HG03521 (cell line): ENCODE measurements at regions not wholly inside any gene's neighbourhood (a gene's known extent, or its start where the extent isn't known, plus 50 kb on each side); places are given as distances from the start of the nearest gene placed in this dataset.

Source experiments
- ATAC-seq: cut with Tn5 transposase; IDR thresholded peaks from one replicate; pipeline ENCODE4 v1.9.1; 2021; ENCODE audit warnings: mild to moderate bottlenecking, moderate library complexity; ENCODE audit not compliant: unreplicated experiment

DNA sequence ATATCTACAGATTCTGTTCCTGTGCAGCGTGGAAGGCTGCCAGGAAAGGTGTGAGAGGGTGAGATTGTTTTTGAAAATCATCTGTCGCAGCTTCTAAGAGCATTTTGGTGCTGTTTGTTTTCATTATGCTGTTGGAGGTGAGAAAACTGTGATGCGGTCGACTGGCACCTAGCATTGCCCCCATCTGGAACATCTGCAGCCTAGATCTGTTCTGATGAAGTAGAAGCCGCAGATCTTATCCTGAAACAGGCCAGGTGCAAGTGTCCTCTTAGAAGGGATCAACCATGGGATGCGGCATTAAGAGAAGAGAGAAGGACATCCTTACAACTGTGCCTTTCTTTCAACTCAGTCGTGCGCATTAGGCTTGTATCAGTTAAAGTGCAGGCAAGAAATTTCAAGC, 167.3 kb downstream of the CDH26 start:
- ATAC-seq: no peak

DNA sequence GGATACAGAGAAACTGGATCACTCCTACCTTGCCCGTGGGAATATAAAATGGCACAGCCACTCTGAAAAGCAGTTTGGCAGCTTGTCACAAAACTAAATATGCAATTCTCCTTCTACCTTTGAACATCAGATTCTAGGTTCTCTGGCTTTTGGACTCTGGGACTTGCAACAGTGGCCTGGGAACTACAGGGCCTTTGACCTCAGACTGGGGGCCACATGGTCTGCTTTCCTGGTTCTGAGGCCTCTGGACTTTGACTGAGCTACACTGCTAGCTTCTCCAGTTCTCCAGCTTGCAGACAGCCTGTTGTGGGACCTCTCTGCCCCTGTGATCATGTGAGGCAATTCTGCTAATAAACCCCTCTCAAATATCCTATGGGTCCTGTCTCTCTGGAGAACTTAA, 168.8 kb downstream of the CDH26 start:
- ATAC-seq: no peak

DNA sequence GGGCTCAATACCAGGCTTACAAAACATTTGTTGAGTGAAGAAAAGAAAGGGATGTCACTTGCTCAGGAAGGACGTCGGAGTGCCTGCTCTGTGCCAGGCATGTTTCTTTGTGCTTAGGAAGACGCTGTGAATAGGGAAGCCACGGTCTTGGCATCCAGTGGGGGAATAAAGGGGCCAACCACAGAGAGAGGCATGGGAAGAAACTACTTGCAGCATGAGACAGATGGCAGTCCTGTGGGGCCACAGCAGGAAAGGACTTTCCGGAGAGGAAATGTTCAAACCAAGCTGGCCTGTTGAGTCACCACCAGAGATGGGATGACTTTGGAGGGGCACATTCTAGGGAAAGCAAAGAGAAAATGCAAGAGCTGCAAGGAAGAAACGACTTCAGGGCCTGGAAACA, 173.2 kb downstream of the CDH26 start:
- ATAC-seq: no peak

DNA sequence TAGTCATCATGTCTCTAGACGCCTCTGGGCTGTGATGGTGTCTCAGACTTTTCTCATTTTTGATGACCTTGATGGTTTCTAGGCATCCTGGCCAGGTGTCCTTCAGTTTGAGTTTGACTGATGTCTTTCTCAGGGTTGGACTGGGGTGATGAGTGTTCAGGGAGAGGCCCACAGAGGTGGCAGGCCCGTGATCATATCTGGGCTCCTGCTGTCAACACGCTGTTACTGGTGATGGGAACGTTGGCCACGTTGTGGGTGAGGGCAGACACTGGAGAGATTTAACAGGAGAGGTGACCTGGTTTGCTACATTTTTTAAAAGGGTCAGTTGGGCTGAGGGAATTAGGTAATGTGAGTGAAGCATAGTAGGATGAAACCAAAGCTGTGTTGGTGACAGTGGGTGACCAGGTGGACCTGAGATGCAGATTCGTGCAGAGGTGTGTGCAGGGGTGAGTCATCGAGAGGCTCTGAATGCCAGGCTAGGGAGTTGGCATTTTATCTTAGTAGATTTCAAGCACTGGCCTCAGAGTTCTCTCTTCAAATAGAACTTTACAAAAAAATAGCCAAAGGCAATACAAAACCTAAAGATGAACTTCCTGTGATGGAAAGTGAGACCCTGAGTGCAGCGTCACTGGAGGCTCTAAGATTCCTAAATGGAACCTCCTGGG, 174.1 kb downstream of the CDH26 start:
- ATAC-seq: no peak

DNA sequence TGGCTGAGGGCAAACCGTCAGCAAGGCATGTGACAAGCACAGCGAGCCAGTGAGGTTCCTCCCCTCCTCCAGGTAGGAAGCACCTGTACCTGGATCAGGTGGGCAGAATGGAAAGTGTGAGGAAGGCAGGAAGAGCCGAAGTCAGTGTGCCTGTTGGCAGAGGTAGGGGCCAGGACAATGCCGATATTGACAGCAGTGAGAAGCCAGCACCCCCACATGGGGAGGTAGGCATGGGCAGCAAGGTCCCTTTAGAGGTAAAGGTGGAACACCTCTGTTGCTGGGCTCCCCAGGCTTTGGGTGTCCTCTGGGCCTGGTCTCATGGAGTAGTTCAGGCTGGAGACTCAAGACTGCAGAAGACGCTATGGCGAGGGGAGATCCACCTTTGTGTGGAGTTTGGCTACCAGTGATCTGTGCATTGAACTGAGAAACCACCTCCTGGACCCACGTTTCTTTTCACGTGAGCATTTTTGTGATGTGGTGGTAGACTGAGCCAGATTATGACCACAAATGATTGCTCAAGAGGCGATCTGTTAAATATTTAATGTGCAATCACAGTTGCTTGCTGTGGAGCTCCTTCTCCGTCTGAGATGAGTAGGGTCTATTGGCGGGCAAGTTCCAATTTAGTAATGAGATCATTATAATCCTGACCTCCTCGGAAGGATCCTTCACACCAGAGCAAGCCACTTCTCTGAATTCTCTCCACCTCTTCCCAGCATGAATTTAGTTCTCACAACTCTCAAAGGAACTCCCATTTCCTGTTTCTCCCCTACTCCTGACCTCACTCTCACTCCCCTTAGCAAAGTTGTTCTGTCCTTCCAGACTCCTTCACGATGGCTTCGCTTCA, 174.8 kb downstream of the CDH26 start:
- no peak for ATAC-seq

DNA sequence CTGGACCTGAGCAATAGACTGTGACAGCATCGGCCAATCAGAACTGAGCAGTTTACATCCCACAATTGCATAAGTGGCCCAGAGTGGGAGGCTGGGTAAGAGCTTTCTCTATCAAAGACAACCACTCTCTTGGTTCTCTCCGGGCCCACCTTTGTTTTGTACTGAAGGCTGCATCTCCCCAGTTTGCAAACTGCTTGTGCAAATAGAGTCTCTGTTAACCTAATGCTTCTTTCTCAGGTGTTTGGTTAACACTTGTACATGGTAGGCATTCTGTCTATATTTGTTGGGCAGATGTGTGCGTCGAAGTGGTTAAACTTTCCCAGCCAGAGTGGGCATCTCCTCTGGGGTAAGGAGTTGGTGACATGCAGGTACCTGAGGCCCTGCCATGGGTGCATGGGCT, 177.1 kb downstream of the CDH26 start:
- ATAC-seq: no peak

DNA sequence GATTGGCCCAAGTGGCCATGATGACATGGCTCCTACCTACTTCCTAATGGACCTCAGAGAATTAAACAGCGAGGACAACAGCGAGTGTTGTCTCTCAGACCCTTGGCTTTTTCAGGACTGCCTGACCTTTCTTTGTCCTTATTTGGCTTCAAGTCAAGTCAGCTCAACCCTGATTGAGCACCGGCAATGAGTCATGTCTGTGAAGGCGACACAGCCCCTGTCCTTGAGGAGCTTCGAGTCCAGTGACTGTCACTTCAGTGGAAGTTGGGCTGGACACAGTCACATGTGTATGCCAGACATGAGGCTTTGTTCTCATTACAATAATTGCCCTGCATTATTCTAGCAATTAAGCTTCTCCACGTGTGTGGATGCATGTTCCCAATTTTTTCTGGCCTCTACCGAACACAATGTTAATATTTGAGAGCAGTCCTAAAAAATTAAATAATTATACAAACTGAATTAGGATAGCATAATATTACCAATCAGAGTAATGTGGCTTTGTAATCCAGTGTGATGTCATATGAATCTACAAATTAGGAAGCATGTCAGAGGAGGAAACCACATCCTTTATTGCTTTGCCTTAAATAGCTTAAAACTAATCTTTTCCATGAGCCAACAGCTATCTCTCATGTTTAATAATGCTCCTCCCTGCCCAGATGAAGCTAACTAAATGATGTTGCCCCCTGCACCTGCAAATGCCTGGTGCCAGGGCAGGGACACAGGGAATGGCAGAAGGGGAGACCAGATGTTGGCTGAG, 178.6 kb downstream of the CDH26 start:
- no peak for ATAC-seq

DNA sequence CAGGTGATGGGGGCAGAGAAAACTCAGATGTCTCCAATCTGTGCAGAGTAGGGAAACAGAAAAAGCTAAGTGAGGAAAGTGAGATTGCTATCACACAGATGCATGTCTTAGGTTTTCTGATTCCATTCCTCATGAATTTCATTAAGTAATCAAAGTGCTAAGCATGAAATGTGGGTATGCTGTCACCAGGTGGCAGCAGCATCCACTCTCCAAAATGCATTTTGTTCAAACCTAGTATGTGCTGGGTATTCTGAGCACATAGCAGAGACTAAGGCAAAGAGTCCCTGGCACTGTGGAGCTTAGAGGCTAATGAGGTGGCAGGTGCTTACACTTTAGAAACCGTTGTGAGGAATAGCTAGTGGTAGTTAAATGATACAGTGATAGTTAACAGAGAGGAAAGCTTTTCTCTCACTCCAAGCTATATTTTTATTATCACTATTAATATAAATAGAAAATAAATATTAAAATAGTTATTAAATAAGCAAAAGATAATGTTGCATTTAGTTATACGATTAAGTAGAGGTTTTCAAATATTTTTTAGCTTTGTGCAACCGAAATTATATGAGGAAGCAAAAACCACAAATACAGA, 179.5 kb downstream of the CDH26 start:
- ATAC-seq: no peak

DNA sequence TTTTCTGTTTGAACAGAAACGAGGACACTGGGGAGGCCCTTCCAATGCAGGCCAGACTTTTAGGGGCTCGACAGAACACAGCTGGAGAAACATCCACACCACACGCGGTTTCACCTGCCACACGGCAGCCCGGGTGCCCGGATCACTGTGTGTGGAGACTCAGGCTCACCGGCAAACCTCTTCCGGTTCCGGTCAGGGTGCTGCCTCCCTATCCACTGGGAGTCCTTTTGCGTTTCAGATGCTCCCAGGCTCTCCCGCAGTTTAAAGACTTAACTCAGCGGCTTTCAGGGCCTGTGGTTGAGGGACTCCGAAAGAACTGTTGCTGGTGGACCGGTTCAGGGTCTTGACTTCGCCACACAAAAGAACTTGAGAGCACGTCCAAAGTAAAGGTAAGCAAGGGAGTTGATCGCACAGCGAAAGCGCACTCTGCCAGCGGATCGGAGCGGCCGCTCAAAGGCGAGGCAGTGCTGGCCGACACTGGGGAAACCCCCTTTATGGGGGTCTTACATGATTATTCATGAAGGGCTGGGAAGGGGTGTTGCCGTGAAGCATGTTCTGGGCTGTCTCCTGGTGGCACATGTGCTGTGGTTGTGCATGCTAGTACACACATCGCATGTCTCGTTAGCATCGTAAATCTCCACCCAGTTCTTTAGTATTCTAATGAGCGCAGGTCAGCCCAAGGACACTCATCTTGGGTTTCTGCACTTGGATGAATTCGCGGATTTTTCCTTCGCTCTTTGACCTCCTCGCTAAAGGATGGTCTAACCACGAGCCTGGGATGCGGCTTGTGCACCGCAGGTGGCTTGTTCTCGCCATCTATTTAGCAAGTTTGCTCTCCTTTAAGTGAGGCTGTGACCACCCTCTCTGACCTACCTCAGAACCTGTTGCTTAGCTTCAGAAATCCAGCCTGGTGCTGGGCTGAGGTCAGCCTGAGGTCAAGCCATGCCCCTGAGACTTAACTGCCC, 180.3 kb downstream of the CDH26 start:
- ATAC-seq: peak; percentile 59

DNA sequence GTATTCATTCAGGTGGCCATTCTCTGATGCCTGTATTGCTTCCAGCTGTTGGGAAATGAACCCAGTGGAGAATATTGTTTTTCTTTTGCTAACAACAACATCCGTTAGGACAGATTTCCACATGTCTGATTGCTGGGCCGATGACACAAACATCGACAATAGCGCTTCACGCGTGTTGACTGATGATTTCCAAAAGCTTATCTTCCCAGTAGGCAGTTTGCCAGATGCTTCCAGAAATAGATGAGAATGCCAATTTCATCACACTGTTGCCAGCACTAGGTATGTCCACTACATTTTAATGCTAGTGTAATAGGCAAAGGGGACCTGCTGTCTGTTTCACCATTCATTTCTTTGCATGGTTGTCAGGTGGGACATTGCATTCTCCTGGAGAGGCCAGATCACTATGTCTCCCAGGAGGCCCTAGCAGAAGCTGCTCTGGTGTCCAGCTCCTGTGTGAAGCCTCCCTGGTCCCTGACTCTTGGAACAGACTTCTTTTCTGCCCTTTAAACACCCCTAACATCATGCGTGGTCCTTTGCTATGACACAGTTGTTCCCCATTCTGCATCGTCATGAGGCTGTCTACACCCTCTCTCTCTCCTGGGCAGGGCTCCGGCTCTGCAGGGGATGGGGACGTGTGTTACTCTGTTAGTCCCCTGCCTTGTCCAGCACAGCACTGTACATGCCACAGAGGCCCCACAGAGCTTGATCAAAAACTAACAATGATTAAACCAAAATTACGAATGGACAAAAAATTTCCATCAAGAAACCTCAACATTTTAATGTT, 181.6 kb downstream of the CDH26 start:
- no peak for ATAC-seq

DNA sequence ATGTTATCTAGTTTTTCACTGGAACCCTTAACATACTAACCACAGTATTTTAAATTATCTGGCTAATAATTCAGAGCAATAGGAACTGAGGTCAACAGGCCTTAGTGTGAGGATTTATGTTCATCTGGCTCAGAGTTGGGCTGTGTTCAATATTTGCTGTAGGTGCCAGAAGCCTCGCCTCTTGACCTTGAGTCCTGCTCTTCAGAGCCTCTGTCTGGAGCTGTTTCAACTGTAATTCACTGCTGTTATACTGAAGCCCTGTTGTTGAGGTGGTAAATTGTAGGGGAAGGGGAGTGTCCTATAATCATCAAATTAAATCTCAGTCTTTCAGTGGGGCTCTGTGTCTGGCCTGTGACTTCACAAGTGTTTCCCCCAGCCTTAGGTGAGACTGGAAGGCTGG, 184.4 kb downstream of the CDH26 start:
- ATAC-seq: no peak

DNA sequence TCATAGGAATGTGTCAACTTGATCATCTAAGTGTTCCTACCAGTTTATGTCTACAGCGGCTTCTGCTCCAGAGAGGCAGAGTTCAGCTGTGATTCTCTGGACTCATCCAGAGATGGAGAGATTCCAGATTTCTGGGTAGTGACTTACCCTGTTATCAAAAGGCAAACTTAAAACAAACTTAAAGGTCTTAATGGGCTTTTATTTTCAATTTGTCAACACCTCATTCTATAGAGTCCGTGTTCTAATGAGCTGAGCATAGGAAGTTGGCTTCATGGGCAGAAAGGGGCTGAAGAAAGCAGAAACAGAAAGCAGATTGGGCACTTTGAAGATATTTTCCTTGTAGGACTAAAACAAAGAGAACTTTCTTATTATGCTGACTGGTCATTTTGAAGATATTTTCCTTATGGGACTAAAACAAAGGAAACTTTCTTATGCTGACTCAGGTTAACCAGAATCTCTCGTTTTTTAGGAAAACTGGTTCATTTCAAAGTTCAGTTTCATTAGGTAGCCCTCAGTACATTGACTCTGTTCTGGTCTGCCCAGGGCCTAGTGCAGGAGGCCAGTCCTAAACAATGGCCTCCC, 185.1 kb downstream of the CDH26 start:
- no peak for ATAC-seq

DNA sequence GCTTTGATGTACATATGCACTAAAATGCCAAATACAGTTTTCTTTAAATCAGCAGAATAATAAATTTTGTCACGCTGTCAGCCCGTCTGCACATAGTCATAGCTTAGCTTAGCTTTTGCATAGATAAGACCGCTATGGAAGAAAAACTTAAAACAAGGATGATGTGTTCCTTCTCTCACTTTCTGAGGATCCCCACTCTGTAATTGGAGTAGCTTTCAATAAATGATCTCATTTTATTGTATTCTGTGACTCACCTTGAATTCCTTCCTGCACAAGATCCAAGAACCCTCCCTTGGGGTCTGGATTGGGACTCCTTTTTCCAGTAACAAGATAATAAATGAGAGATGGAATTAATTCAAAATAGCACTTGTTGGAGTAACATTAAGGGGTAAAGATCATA, 186.2 kb downstream of the CDH26 start:
- no peak for ATAC-seq

DNA sequence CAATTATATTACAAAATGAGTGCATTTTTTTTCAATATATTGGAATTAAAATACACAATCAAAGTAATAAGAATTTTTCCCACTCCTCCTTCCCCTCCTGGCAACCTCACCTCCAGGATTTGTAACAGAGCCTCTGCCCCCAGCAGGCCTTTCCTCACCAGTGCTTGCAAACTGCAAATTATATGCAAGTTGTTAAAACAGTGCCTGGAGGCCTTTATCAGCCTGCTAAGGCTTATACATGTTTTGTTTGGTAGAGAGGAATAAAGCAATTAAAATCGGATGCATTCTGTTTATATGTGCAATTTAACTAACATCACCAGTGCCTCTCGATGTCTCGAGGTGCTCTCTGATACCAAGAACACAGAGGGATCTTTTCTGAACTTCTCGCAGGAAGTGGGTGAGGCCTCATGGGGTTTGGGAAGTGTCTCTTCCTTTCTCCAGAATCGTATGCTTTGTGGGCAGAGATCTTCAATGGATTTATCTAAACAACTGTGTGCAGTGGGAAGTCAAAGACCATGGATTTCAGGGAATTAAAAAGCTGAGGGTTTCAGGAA, 186.8 kb downstream of the CDH26 start:
- ATAC-seq: no peak

DNA sequence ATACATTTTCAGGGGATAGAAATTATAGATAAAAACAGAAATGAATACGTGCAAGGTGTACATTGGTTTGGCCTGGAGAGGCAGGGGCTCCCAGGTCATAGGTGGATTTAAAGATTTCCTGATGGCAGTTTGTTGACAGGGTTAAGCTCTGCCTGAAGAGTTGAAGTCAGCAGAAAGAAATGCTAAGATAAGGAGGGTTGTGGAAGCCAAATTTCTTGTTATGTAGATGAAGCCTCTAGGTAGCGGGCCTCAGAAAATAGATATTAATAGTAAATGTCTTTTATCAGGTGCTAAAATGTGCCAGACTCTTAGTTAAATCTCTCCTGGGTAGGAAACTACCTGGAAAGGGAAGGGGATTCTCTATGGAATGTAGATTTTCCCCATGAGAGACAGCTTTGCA, 188.8 kb downstream of the CDH26 start:
- ATAC-seq: no peak

DNA sequence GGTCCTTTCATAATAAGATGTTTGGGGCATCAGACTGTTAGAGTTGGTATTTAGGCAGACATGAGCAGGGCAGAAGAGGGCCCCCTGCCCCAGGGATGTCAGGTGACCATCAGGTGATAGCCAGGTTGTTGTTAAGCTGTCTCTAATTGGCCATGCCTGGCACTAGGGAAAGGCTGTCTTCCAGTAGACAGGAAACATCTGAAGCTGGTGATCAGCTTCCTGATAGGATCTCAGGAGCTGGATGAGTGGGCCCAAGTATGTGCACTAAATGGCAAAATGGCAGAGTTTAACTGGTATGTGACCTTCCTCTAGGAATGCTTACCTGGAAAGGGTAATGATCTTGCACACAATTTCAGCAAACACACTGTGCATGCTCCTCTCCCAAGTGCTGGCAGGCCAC, 190.7 kb downstream of the CDH26 start:
- ATAC-seq: no peak

DNA sequence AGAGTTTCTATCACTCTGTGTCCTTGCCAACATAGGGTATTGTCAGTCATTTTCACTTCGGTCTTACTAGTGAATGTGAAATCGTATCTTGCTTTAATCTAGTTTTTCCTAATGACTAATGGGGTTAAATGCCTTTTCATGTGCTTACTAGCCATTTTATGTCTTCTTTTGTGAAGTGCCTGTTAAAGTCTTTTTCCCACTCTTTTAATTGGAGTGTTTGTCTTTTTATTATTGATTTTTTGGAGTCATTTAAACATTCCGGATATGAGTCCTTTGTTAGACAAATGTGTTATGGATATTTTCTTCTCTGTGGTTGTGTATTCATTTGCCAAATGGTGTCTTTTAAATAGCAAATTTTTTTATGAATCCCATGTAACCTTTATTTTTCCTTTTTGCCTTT, 194.6 kb downstream of the CDH26 start:
- no peak for ATAC-seq

DNA sequence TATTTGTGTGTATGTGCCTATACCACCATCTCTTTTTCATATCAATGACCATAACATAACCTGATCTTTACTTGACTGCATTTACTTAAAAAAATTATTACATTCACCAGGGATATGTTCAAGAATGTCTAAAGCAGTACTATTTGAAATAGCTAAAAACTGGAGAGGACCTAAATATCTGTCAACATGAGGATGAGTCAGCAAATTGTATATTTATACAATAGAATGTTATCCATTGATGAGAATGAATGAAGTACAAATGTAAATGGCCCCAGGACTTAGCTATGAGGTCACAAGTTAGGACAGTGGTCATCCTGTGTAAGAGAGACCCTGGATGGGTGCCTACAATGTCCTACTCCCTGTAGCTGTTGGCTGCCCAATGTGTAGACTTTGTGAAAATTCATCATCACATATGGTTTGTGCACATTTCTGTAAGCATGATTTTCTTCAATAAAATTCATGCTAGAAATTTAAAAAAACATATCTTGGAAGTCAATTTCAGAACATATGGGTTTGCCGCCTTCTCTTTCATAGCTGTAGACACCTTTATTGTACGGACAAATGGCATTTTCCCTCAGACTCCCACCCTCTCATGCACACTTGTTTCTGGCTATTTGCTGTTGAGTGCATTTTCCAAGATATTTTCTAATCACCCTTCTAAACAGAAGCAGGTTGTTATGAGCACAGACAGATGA, 202.4 kb downstream of the CDH26 start:
- ATAC-seq: no peak
